Tibial nerve (tissue), 4 donors: ENCODE measurements at regions not wholly inside any gene's neighbourhood (a gene's known extent, or its start where the extent isn't known, plus 50 kb on each side); places are given as distances from the start of the nearest gene placed in this dataset.

Source experiments
- EP300 ChIP-seq, 2 donors: sonication (generic); formaldehyde crosslinking; IDR thresholded peaks; one replicate each; pipeline ENCODE4 v1.6.1; 2017; ENCODE audit warnings: antibody characterized with exemption in 2 of 2, mild to moderate bottlenecking in 1 of 2
- POLR2A ChIP-seq, 2 donors: fragments of 450-650 bp; IDR thresholded peaks; one replicate each; pipeline ENCODE4 v1.6.1; 2017; ENCODE audit warnings: antibody characterized with exemption in 2 of 2, mild to moderate bottlenecking in 2 of 2, moderate library complexity in 2 of 2
- TF ChIP-seq, protein P1 (sequence below), 5 experiments: fragments of 200-600 bp in 3 of 5; fragments of 450-650 bp in 2 of 5; sonication (generic) in 3 of 5; IDR thresholded peaks; one replicate each; pipeline ENCODE4 v1.5.1; 2016 to 2019; ENCODE audit warnings: antibody characterized with exemption in 5 of 5, mild to moderate bottlenecking in 3 of 5, moderate library complexity in 2 of 5

- TF ChIP-seq, protein P1, sequence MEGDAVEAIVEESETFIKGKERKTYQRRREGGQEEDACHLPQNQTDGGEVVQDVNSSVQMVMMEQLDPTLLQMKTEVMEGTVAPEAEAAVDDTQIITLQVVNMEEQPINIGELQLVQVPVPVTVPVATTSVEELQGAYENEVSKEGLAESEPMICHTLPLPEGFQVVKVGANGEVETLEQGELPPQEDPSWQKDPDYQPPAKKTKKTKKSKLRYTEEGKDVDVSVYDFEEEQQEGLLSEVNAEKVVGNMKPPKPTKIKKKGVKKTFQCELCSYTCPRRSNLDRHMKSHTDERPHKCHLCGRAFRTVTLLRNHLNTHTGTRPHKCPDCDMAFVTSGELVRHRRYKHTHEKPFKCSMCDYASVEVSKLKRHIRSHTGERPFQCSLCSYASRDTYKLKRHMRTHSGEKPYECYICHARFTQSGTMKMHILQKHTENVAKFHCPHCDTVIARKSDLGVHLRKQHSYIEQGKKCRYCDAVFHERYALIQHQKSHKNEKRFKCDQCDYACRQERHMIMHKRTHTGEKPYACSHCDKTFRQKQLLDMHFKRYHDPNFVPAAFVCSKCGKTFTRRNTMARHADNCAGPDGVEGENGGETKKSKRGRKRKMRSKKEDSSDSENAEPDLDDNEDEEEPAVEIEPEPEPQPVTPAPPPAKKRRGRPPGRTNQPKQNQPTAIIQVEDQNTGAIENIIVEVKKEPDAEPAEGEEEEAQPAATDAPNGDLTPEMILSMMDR (IDR thresholded peaks at IDR 0.05) = no peak
- no peak for TF ChIP-seq POLR2A (IDR thresholded peaks at IDR 0.05)
- TF ChIP-seq EP300 (IDR thresholded peaks at IDR 0.05) = no peak
Observed at GRCh38 chr5:61281686-61282085, 50.4 kb upstream of the ZSWIM6 start.
